ENCODE measurements at regions not wholly inside any gene's neighbourhood (a gene's known extent, or its start where the extent isn't known, plus 50 kb on each side); places are given as distances from the start of the nearest gene placed in this dataset.
A peak's percentile ranks its signal among the peaks of the same experiment; 100 is the strongest.
"Not testable (repeated sequence)": the region's sequence is repeated elsewhere in the genome, so short reads cannot be mapped to it uniquely, and the experiment has no call there.

DNA sequence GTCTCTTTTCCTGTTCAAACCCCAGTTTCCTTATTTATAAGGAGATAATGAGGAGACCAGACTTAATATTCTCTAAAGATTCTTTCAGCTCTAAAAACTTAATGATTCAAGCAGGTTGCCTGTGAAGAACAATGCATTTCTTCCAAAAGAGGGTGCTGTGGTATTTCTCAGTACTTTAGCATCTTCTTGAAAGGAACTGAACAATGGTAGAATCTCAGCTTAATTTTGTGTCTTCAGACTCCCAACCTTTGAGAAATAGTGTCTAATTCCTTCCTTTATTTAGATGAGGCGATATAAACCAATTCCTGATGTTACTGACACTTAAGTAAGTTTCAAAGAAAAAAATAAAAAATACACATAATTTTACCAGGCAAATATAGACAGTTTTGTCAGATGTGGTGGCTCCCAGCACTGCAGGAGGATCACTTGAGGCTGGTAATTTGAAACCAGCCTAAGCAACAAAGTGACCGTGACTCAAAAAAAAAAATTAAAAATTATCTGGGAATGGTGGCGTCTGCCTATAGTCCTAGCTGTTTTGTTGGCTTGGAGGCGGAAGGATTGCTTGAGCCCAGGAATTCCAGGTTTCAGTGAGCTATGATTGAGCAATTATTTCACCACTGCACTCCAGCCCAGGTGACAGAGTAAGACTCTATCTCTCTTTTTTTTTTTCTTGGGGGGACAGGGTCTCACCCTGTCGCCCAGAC, 76.9 kb upstream of the PSMA6 start:
- DNase-seq (ENCODE audit: insufficient read length, low spot score) = no peak
- FAIRE-seq = no peak
- TF ChIP-seq, protein P1, sequence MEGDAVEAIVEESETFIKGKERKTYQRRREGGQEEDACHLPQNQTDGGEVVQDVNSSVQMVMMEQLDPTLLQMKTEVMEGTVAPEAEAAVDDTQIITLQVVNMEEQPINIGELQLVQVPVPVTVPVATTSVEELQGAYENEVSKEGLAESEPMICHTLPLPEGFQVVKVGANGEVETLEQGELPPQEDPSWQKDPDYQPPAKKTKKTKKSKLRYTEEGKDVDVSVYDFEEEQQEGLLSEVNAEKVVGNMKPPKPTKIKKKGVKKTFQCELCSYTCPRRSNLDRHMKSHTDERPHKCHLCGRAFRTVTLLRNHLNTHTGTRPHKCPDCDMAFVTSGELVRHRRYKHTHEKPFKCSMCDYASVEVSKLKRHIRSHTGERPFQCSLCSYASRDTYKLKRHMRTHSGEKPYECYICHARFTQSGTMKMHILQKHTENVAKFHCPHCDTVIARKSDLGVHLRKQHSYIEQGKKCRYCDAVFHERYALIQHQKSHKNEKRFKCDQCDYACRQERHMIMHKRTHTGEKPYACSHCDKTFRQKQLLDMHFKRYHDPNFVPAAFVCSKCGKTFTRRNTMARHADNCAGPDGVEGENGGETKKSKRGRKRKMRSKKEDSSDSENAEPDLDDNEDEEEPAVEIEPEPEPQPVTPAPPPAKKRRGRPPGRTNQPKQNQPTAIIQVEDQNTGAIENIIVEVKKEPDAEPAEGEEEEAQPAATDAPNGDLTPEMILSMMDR (IDR thresholded peaks at IDR 0.05; ENCODE audit: insufficient read depth, missing control alignments) = peak; percentile 55

DNA sequence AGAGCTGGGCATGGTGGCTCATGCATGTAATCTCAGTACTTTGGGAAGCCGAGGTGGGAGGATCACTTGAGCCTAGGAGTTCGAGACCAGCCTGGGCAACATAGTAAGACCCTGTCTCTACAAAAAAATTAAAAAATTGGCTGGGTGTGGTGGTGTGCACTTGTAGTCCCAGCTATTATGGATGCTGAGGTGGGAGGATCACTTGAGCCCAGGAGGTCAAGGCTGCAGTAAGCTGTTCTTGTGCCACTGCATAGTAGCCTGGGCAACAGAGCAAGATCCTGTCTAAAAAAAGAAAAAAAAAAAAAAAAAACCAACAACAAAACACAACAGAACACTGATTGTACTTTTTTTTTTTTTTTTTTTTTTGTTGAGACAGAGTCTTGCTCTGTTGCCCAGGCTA, 74.0 kb upstream of the PSMA6 start:
- FAIRE-seq = not testable (repeated sequence)

DNA sequence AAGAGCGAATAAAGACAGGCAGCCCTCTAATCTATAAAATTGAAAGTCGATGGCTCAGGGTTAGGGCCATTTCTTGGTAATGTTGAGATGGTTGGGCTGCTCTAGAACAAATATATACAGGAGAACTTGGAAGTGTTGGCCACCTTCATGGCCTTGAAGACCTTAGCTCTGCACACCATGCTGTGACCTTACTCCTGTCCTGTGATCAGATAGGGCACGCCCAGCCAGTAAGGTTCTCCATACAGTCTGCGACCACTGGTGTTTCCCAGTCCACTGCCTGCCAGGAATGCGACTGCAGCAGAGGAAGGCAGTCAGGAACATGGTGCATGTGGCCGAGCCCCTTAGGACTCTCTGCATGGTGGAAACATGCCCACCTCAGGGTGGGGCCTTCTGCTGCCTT, 73.2 kb upstream of the PSMA6 start:
- DNase-seq (ENCODE audit: insufficient read length, low spot score) (no peak), FAIRE-seq (no peak)
- TF ChIP-seq, protein P1 (IDR thresholded peaks at IDR 0.05; ENCODE audit: insufficient read depth, missing control alignments) = no peak

More for the DNA sequence above, 74.0 kb upstream of the PSMA6 start:
- DNase-seq (ENCODE audit: insufficient read length, low spot score) = not testable (repeated sequence)

DNA sequence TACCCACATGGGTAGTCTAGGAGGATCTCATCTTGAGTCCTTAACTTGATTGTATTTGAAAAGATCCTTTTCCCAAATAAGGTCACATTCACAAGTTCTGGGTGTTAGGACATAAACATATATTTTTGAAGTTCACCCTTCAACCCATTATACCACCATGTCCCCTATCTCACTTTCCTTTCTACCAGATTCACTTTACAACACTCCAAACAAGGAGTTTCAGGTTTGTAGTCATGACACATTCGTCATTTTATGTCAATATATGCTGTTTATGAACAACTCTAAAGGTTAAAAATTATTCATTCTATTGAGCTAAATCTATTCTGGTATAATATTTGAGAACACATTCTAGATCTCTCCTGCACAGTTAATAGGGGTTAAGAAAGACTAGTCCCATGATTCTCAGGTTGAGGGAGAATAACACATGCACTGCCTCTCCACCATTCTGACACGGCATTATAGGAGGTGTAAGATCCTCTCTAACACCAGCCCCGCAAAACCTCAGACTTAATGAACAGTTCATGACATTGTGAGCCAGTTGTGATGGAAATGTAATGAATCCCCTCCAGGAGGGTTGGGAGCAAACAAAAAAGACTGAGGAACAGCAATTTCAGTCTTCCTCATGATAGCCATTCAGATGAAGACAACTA, 72.0 kb upstream of the PSMA6 start:
- DNase-seq (ENCODE audit: insufficient read length, low spot score) = no peak
- TF ChIP-seq, protein P1 (IDR thresholded peaks at IDR 0.05; ENCODE audit: insufficient read depth, missing control alignments) = no peak
- no peak for FAIRE-seq

DNA sequence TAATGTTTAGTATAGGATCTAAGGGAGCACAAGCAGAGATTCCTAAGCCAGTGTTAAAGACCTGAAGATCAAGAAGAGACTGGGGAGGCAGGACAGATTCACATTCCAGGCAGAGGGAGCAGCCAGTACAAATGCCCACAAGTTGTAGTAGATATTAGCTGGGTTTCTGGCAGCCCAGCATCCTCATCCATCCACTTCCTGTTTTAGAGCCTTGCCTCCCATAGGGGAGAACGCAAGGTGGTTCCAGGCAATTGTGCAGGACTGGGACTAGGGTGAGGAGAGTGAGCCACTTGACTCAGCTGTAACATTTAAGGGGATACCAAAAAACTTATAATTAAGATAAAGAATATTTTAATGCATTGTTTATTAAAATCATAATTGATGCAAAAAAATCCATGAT, 71.3 kb upstream of the PSMA6 start:
- FAIRE-seq (no peak), DNase-seq (ENCODE audit: insufficient read length, low spot score) (no peak)
- TF ChIP-seq, protein P1 (IDR thresholded peaks at IDR 0.05; ENCODE audit: insufficient read depth, missing control alignments) = no peak

DNA sequence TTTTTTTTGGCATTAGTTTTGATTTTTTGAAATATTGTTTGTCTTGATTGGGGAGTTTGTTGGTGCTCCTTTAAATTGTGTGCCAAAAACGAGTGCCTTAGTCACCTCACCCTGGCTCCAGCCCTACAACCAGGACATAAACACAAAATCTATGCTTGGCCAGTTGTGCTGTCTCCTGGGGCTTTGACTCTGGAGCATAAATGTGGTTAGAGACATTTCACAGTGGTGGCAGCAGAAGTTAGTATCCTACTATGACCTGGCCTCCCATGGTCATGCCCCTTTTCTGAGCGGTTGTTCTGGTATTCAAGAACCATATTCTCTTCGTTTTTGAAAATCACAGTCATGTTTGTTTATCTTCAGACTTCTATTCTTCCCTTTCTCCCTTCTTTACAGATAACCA, 70.7 kb upstream of the PSMA6 start:
- DNase-seq (ENCODE audit: insufficient read length, low spot score) = no peak

DNA sequence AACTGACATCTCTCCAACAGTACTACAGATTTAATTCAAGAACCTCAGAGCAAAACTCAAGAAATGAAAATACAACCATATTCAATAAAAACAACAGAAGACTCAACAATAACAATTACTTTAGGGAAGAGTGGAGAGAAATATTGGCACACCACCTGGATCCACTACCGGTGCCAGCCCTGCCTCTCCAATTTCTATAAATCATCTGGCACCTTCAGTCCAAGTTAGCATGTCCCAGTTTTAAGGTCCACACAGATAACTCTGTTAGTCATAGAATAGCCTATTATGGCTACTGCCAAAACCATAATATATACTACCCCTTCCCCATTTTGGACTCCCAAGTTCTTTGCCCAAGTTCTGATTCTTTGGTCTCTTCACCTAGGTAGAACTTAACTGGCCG, 69.9 kb upstream of the PSMA6 start:
- TF ChIP-seq, protein P1 (IDR thresholded peaks at IDR 0.05; ENCODE audit: insufficient read depth, missing control alignments) = no peak
- FAIRE-seq (no peak), DNase-seq (ENCODE audit: insufficient read length, low spot score) (no peak)

More for the DNA sequence above, 70.7 kb upstream of the PSMA6 start:
- TF ChIP-seq, protein P1 (IDR thresholded peaks at IDR 0.05; ENCODE audit: insufficient read depth, missing control alignments) = no peak
- FAIRE-seq = no peak

Data from D721Med (cell line).